NOMO-1 treated with dmso at 0.1 percent for 144 hours (cell line): ENCODE measurements at regions not wholly inside any gene's neighbourhood (a gene's known extent, or its start where the extent isn't known, plus 50 kb on each side); places are given as distances from the start of the nearest gene placed in this dataset.

Experiments
- DNase-seq: peaks from one replicate; lab custom pipeline; 2025; ENCODE audit not compliant: unreplicated experiment; lab: John Stamatoyannopoulos, UW

- no peak for DNase-seq
These were observed 238.0 kb upstream of the SALL3 start for GRCh38 chr18:78741381-78742217.

- DNase-seq = no peak
These were observed 237.3 kb upstream of the SALL3 start for GRCh38 chr18:78742218-78742745.

DNA sequence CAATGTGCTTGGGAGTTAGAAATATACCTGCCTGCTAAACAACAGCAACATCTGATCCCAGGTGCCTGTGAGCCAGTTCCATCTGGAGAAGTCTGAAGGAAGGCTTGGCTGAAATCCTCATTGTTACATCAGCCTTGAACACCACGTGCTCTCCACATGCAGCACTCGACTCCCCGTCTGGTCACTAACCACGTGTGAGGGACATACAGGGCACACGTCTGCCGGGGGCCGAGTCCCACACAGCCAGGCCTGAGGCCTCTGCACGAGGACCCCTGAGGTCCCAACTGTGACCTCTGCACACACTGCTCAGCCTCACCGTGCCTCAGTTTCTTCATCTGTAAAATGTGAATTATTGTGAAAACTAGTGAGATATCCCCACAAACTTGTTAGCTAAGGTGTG is 236.5 kb upstream of the SALL3 start:
- no peak for DNase-seq

DNA sequence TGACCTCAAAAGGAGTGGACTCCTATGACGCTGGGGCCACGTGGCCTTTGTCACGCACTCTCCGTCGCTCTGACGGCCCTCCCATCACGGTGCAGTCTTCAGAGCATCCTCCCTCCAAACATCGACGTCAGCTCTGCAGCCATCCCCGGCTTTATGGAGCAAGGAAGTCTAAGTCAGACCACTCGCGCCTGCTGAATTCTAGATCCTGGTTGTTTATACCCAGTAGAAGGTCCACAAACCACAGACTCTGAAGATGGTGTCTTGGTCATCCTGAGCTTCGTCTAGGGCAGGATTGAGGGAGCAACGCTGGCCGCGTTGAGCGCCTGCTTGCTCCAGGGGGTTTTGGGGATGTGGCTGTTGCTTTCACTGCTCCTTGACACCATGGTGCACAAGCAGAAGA is 228.0 kb upstream of the SALL3 start:
- DNase-seq = no peak

DNA sequence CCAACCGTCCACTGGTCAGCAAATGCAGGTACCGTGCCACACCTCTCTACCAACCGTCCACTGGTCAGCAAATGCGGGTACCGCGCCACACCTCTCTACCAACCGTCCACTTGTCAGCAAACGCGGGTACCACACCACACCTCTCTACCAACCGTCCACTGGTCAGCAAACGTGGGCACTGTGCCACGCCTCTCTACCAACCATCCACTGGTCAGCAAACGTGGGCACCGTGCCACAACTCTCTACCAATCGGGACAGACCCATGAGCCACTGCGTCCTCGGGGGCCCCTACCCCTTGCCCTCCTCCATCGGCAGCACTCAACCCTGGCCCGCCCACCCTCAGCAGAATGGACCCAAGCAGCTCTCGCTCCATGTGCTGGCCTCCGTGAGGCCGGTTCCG is 226.4 kb upstream of the SALL3 start:
- DNase-seq = no peak

GRCh38 chr18:78754311-78755043 is 225.1 kb upstream of the SALL3 start:
- no peak for DNase-seq

DNA sequence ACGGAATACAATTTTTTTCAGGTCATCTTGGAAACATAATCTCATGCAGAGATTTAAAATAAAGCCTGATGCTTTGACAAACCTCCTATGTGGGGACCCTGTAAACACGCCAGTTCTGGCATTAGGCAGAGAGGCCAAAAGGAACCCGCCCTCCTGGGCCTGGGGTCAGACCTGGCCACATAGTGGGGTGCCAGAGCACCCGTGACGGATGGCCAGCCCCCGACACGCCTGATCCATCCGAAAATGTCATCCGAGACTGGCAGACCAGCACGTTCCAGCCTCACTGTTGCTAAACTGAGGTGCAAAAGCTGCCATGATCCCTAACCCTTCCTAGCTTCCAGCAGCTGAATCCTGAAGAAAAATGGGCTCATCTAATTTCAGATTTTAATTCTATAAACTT is 222.6 kb upstream of the SALL3 start:
- DNase-seq = no peak

DNA sequence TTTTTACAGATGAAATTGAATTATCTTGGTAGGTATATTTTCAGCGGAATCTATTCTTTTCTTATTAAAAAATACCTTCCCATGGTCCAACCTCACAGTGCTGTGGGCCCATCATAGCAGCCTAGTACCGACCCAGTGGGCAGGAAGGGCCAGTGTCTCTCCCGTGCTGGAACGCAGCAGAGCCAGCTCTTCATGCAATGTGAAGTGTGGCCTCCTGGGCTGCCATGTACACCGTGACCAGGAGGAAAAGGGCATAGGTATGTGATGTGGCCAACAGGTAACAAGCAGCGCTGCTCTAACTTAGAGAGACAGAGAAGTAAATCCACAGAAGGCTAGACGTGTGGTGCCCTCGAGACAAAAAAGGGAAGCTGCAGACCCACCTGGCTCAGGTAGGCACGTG is 221.1 kb upstream of the SALL3 start:
- DNase-seq = no peak

DNA sequence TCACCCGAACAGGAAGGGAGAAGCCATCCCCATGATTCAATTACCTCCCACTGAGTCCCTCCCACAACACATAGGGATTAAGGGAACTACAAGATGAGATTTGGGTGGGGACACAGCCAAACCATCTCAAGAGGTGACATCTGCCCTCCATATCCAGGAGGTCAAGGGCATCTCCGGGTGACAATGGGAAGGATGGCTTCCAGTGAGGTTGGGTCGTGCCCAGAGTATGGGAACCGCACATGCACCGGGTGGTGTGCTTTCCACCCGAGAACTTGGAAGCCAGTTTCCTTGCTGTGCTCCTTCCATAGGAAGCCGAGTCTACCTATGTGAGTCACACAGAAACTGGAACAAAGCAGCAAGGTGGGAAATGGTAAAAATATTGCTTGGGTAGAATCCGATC is 216.9 kb upstream of the SALL3 start:
- DNase-seq = no peak

DNA sequence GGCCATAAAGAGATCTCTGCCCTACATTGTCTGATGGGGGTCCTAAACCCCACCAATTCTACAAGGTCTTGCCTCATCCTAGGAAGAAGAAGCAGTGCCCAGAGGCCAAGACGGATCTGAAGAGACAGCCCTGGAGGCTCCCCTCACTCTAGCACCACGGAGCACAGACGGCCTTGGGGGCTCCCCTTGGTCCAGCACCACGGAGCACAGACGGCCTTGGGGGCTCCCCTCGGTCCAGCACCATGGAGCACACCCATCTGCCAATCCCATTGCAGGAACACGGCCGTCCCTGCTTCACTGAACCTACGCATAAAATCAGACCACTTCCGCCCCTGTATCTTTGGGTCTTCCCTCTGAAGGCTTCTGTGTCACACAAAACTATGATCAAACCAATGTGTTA is 215.1 kb upstream of the SALL3 start:
- no peak for DNase-seq

DNA sequence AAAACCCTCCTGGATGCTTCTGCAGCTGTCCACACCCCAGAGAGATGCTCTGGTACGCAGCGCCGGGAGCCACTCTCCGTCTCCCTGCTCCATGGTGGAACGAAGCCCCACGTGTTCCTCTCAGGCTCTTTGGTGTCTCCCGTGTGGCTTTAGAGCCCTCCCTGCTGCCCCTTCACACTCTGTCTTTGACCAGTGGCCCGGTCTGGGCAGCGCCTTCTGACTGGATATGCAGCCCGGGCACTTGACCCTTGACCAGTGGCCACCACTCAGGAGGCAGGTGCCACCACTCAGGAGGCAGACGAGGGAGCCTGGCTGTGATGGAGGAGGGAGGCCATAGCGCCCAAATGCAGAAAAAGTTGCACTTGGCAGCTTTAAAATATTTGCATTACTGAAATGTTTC is 214.5 kb upstream of the SALL3 start:
- no peak for DNase-seq

DNA sequence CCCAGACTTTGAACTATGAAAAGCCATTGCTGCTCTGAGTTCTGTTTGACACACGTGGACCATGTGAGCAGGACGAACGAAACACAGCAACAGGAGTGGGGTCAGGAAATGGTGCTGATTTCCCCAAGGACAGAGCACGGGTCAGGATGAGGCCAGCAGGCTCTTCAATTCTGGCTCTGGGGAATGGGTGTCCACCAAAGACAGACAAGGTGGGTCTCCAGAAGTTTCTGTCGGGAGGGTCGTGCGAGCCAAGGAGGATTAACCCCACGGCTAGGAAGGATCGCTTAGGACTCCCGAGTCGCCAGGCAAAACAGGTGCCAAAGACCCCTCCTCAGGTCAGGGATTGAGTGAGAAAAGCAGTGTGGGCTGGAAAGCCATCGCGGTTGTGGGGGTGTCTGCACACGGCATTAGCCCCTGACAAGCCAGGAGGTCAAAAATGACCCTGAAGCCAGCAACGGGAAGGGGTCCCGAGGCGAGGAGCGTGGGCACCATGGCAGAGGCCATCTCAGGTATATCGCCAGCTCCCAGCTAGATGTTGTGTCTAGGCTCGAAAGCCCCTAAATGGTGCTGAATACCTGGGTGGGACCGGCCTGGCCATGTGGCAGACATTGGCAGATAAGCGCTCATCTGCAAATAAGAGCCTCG is 213.9 kb upstream of the SALL3 start:
- DNase-seq = no peak

GRCh38 chr18:78766651-78767533 is 212.7 kb upstream of the SALL3 start:
- DNase-seq = no peak

- no peak for DNase-seq
These were observed 212.0 kb upstream of the SALL3 start for GRCh38 chr18:78767648-78768071.

GRCh38 chr18:78768221-78768620 is 211.4 kb upstream of the SALL3 start:
- DNase-seq = no peak

DNA sequence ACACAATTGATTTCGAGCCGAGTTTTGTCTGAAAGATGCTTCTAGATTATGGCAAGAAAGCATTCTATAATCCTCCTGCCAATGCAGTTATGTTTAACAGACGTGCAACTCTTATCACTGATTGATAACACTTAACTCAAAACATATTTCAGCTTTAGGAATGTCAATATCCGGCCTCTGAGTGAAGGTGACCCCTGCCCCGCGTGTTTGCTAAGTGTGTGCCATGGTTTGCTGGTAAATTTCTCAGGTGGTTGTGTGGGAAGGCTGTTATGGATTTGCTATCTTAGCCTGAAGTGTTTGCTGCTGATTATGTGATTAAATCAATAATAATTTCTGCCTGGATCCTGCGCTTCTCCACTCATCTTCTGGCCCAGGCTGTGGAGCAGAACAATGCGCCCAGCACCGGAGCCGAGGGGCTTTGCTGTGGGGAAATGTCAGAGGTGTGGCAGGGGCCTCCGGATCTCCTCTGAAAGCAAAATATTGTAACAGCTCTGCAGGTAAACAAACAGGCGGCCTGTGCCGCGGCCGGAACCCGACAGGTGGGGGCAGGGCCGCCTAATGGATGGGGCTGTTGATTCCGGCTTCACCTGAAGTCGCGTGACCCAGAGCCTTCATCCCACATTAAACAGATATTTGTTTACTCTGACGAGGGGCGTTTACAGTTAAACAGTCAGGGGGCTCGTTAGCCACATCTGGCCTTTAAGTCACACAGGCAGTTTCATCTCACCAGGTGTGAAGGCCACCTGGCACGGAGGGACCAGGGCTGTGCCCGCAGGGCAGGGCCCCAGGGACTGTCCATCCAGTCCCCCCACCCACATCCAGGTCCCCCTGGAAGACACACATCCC is 210.7 kb upstream of the SALL3 start:
- DNase-seq = no peak

GRCh38 chr18:78769502-78770105 is 210.0 kb upstream of the SALL3 start:
- DNase-seq = no peak

DNA sequence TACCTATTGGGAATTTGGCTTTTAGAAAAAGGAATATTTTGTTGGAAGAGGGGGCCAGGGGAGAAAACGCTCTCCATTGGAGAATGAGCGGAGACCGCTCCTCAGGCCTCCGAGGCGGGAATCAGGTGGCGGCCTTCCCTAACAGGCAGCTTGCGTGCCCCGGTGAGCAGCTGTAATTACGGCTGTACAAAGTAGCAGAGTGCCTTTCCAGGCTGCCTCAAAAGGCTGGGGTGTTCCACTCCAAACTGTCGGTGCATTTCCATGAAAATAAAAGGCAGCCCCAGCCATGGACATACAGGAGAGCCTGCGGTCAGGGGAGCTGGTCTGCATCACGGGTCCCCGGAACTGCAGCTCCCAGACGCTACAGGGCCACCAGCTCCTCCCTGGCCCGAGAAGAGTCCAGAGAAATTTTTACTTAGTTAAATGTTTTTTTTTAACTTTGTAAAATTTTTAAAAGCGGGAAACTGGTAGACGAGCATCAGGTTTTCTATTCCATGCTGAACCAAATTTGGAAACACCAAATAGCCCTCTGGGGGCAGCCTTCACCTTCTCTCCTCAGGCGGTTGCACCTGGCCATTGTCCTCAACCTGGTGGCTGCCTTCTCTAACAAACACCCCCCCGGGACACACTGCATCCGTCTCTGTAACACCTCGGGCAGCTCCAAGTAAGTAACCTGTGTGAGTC is 209.3 kb upstream of the SALL3 start:
- no peak for DNase-seq

DNA sequence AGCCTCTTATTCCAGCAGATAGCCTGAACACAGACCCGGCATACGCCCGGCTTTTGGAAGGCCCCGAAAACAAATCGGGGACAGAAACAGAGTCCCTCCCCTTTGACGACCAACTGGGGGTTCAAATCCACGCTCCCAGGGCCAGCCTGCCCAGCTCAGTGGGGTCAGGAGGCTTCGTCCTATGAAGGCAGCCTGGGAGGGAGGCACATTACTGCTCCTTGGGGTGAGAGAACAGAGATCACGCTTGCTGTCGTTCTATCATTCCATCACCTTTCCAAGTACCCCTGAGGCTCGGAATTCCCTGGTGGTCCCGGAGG is 208.8 kb upstream of the SALL3 start:
- DNase-seq = no peak
